Suppressor macrophage (primary cell): ENCODE measurements at regions not wholly inside any gene's neighbourhood (a gene's known extent, or its start where the extent isn't known, plus 50 kb on each side); places are given as distances from the start of the nearest gene placed in this dataset.
"Not testable (repeated sequence)": the region's sequence is repeated elsewhere in the genome, so short reads cannot be mapped to it uniquely, and the experiment has no call there.

ENCODE experiments used
- DNase-seq, 4 experiments: peaks; one replicate each; pipeline ENCODE4 v3.0.0-alpha.2; 2020 to 2022

- DNase-seq: no peak
These were observed 50.3 kb downstream of the RBFOX3 start for GRCh38 chr17:79560527-79560926.

- no peak for DNase-seq
These were observed 51.6 kb downstream of the RBFOX3 start for GRCh38 chr17:79559111-79559887.

DNA sequence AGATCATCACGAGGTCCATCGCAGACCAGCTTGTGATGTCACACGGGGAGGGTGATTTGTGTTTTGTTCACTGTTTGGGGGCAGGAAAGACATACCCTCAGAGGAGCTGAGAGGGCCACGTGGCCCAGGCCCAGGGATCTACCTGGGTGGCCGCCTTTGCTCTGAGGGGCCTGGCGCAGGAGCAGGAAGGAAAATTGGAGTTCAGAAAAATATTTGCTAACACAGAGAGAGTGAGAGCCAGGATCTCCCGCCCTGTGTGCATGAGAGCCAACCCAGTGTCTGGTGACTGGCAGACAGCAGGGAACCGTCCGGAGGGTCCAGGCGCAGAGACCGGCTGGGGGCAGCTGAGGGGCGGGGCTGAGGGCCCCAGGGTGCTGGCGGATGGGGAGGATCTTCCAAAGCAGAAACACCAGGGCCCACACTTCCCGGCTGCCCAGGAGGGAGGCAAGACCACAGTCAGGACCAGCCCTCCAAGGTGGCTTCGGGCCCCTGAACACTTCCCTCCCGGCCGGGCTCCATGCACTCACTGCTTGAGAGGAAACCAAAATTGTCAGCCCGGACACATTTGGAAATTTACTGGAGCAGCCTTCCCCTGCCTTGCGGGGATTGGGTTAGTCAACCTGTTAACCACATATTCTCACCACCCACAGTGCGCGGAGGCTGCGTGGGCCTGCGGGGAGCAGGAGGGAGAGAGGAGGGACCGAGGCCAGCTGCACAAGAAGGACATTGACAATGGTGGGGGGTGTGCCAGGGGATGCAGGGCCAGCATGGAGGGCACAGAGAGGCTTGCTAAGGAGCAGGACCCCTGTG is 52.6 kb downstream of the RBFOX3 start:
- no peak for DNase-seq

DNA sequence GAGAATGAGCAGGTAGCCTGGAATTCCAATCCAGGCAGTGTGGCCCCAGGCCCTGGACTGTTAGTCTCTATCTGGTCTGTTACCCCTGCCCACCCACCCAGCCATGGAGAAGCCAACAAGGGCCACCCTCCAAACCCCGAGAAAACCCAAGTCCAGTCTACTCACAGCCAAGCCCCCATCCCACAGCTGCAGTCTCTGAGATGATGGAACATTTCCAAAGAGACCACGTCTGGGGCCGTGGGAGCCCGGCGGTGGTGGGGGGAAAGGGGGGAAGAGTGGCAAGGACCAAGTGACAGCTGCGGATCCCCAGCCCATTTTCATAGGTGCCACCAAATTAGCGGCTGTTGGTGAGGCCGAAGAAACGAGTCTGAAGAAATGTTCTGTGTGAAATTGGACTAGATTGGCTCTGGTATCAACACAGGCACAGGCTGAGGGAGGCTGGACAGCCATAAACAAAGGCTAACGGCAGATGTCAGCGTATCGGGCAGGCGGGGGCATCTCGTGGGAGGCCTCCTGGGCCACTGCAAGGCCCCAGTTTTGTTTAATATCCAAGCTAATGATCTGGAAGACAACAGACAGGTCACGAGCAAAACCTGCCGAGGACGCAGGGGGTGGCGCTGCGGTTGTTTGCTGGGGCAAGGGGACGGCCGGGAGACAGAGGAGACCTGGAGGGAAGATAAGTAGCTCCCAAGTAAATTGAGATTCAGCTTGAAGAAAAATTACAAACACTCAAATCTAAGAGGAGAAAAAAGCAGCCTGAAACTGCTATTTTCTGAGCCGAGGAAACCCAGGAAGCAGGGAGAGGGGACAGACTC is 53.4 kb downstream of the RBFOX3 start:
- no peak for DNase-seq

GRCh38 chr17:79556271-79556670 is 54.6 kb downstream of the RBFOX3 start:
- no peak for DNase-seq

GRCh38 chr17:79555543-79555942 is 55.3 kb downstream of the RBFOX3 start:
- no peak for DNase-seq

DNA sequence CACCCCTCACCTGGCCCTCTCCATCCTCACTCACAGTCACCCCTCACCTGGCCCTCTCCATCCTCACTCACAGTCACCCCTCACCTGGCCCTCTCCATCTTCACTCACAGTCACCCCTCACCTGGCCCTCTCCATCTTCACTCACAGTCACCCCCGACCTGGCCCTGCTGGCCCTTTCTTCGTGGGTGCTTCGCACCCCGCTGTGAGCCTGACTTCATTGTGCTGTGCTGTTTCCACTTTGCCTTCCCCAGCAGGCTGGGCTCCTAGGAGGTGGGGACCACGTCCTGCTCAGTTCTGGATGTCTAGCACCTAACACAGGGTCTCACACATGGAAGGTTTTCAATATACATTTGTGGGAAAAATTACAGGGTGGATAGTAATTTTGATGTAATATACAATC is 56.5 kb downstream of the RBFOX3 start:
- not testable (repeated sequence) for DNase-seq

- DNase-seq: no peak
These were observed 58.0 kb downstream of the RBFOX3 start for GRCh38 chr17:79552824-79553223.

GRCh38 chr17:79552405-79552804 is 58.4 kb downstream of the RBFOX3 start:
- DNase-seq: no peak

DNA sequence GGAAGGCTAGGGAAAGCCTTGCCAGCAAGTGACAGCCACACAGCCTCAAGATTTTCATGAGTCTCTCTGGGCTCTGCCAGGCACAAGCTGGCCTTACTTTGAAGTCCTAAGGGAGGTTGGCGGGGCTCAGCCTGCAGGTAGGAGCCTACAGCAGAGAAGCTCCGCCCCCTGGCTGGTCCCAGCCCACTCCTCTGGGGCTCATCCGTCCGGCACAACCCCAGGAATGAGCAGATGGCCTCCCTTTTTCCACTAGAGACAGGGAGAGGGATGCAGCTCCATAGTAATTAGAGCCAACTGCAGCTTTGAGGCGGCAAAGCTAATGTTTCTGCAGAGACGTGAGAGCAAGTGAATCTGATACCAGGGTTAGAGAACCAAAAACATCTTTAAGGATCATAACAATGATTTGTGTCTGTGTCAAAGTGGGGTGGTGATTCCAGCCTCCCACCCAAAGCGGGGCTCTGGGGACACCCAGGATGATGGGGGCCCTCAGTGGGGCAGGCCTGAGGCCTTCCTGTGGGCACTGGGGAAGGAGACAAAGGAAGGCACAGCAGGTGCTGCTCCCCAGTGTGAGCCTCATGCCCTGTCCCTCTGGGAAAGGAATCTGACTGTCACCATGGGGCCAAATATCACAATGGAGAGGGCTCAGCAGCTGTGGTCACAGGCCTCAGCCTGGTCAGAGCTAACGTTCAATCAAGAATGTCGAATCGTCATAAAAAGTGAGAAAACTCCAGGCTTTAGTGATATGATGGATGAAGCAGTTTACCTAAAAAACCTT is 61.5 kb downstream of the RBFOX3 start:
- DNase-seq: no peak

- DNase-seq: no peak
These were observed 62.7 kb downstream of the RBFOX3 start for GRCh38 chr17:79548116-79548515.

GRCh38 chr17:79547586-79547985 is 63.3 kb downstream of the RBFOX3 start:
- no peak for DNase-seq

GRCh38 chr17:79547171-79547570 is 63.7 kb downstream of the RBFOX3 start:
- not testable (repeated sequence) for DNase-seq

- no peak for DNase-seq
These were observed 64.5 kb downstream of the RBFOX3 start for GRCh38 chr17:79546386-79546785.

DNA sequence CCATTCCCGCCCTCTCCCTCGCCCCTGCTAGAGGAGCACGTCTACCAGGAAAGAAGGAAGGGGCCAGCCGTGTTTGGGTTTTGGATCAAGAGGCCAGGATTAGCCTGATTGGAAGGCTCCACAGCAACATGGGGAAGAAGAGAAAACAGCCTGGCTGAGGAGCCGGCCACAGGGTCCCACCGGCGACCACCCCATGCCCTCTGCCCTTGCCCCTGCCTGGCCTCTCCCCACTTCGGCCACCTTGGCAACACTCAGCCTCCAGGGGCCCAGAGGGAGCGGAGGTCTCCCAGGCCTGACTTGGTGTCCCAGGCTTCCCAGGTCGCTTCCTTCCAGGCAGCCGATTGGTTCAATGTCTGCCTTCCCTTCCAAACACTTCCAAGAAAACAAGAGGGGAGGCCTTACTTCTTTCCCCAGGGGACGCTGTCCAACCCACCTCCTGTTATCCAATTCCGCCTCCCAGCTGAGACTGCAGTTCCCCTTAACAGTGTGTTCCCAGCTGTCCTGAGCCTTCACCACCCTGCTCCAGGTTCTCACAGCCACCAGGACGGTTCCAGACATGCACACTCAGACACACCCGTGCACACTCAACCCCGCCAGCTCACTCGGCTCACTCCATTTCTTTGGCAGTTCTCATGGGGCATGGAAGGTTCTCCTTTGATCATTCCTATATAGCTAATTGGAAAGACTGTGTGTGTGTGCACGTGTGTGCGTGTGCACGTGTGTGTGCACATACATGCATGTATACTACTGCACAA is 65.4 kb downstream of the RBFOX3 start:
- DNase-seq: no peak

DNA sequence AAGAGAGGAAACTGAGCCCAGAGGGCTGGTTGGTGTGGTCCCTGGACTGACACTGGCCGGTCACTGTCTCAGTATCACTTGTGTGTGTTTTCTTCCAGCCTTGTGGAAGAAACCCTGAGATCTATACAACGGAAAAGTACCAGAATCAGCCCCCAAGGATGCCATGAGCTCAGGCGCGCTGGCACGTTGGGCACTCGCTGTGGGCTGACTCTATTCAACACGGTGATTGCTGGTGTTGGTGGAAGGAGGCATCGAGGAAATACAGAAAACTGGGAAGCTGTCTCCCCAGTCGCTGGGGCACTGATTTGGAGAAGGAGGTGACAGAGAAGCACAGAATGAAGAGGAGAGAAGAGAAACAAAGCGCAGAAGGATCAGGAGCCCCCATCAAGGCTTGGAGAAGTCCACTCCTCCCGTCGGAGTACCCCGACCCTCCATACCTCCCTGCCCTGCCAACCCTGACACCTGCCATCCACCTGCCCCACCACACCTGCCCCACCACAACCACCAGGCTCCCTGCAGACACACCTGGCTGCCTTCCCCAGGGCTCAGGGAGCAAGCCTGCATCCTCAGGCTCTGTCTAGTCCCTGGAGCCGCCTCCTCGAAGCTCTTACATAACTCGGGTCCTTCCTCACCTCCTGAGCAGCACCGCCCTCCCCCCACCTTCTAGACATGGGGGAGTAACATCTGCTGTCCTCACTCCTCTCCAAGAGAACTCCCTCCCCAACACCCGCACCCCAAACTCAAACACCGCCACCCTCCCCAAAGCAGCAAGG is 66.5 kb downstream of the RBFOX3 start:
- DNase-seq: no peak

DNA sequence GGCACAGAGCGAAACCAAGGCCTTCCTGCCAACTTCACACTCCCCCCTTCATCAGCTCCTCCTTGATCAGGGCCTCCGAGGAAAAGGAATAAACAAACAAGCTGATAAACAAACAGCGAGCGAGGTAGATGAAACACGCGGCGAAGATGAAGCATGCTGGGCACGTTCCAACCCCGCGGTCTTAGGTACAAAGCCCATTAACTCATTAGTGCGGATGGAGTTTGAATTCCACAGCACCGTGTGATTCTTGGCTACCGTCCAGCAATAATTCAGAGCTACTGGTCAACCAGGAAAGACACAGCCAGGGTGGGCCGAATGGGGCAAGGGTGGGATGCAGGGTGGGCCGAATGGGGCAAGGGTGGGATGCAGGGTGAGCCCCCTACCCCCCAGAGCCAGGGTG is 67.3 kb downstream of the RBFOX3 start:
- DNase-seq: no peak

GRCh38 chr17:79542718-79543117 is 68.1 kb downstream of the RBFOX3 start:
- no peak for DNase-seq

DNA sequence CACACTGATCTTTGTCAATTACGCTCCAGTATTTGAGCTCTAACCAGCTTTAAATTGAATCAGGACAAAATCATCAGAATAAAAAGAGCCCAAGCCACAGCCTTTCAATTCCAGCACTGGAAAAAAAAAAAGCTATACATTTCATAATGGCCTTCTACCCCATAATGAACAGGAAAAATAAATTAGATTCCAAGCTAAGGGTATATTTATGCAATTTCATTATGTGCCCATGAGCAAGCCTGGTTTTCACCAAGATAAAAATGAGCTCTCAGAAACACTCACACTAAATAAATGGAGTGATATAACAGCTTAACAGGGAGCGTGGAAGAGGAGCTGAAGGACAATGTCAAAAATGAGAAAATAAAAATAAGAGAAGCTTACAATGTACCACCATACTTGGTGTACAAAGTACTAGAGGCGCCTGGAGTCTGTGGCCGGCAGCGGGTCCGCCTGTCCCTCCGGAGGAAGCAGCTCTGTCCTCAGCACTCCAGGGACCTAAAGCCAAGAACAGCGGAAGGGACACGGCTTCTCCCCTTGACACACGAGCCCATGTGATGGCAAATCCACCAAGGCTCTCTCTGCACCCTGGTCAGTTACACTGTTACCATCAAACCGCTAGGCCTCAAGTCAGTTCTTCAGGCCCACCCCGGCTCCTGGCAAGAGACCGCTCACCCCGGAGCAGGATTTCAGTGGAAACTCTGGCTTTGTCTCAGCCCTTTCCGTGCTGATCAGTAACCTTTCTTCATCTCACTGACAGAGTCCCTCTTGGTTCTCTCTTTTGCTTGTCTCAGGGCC is 69.6 kb downstream of the RBFOX3 start:
- no peak for DNase-seq
